HT-29 (cell line): ENCODE measurements at regions not wholly inside any gene's neighbourhood (a gene's known extent, or its start where the extent isn't known, plus 50 kb on each side); places are given as distances from the start of the nearest gene placed in this dataset.

ENCODE experiments used
- DNase-seq: peaks from one replicate; pipeline ENCODE4 v3.0.0-alpha.2; 2015; ENCODE audit warnings: low spot score

GRCh38 chr4:148814030-148814429 is 371.8 kb upstream of the NR3C2 start:
- DNase-seq = no peak

- DNase-seq = no peak
These were observed 371.1 kb upstream of the NR3C2 start for GRCh38 chr4:148813289-148813688.

GRCh38 chr4:148812101-148812500 is 369.9 kb upstream of the NR3C2 start:
- no peak for DNase-seq

GRCh38 chr4:148810461-148810860 is 368.2 kb upstream of the NR3C2 start:
- DNase-seq = no peak

- no peak for DNase-seq
These were observed 366.2 kb upstream of the NR3C2 start for GRCh38 chr4:148808416-148808815.

GRCh38 chr4:148800940-148801339 is 358.7 kb upstream of the NR3C2 start:
- DNase-seq = no peak

GRCh38 chr4:148800336-148800885 is 358.2 kb upstream of the NR3C2 start:
- no peak for DNase-seq

- DNase-seq = no peak
These were observed 353.1 kb upstream of the NR3C2 start for GRCh38 chr4:148795156-148795864.

- no peak for DNase-seq
These were observed 351.0 kb upstream of the NR3C2 start for GRCh38 chr4:148793221-148793620.

GRCh38 chr4:148790691-148791090 is 348.5 kb upstream of the NR3C2 start:
- DNase-seq = no peak

- DNase-seq = no peak
These were observed 348.0 kb upstream of the NR3C2 start for GRCh38 chr4:148790246-148790645.

GRCh38 chr4:148787831-148788477 is 345.7 kb upstream of the NR3C2 start:
- peak; percentile 27 for DNase-seq

- no peak for DNase-seq
These were observed 345.1 kb upstream of the NR3C2 start for GRCh38 chr4:148787285-148787684.

GRCh38 chr4:148786699-148787098 is 344.5 kb upstream of the NR3C2 start:
- DNase-seq = peak; percentile 23

GRCh38 chr4:148782284-148782683 is 340.1 kb upstream of the NR3C2 start:
- DNase-seq = no peak

GRCh38 chr4:148780426-148781005 is 338.3 kb upstream of the NR3C2 start:
- no peak for DNase-seq

- DNase-seq = no peak
These were observed 337.6 kb upstream of the NR3C2 start for GRCh38 chr4:148779771-148780170.

- DNase-seq = no peak
These were observed 336.9 kb upstream of the NR3C2 start for GRCh38 chr4:148778980-148779675.

- DNase-seq = no peak
These were observed 334.7 kb upstream of the NR3C2 start for GRCh38 chr4:148776941-148777340.

GRCh38 chr4:148774134-148774533 is 331.9 kb upstream of the NR3C2 start:
- DNase-seq = no peak

- no peak for DNase-seq
These were observed 331.1 kb upstream of the NR3C2 start for GRCh38 chr4:148773313-148773712.

- no peak for DNase-seq
These were observed 328.6 kb upstream of the NR3C2 start for GRCh38 chr4:148770848-148771247.
